ENCODE measurements at regions not wholly inside any gene's neighbourhood (a gene's known extent, or its start where the extent isn't known, plus 50 kb on each side); places are given as distances from the start of the nearest gene placed in this dataset.

DNA sequence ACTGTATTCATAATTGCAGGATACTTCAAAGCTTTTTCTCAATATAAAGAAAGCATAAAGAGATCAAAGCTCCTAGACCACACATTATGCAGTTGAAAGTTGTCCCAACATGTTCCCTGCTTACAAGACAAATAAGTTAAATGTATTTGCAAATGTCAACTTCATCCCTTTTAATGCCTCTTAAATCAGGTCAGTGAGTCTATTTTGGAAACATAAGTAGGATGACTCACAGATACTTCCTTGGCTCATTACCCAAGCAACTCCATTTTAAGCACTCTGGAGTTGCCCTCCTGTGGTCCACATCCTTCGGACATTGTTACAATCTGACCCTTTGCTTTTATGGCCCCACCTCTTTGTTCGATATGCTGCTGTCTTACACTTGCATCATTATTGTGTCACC, 162.0 kb downstream of the FAXC start:
- in situ Hi-C loops (cut with HindIII; ENCODE audit: low pct_ligation_motif_present, low sequenced_read_pairs), result no loop called here
- H3K27me3 ChIP-seq (replicated peaks), result no peaks in the 10 kb centered on the region
- TF ChIP-seq CTCF (IDR thresholded peaks at IDR 0.05; ENCODE audit: low read depth, low read length, missing control alignments), result no peak
- no peak overlapping the region for H3K4me3 ChIP-seq (ENCODE audit: low read depth, low read length)
- DNase-seq, result no peak
- H3K27ac ChIP-seq, result no peak overlapping the region
- no peaks in the 10 kb centered on the region for H3K36me3 ChIP-seq (replicated peaks)

- in situ Hi-C loops (cut with HindIII; ENCODE audit: low pct_ligation_motif_present, low sequenced_read_pairs), result no loop called here
Observed at GRCh38 chr6:99186417-99186816, 163.1 kb downstream of the FAXC start.

GRCh38 chr6:99185525-99185924, 163.9 kb downstream of the FAXC start:
- in situ Hi-C loops (cut with HindIII; ENCODE audit: low pct_ligation_motif_present, low sequenced_read_pairs), result no loop called here
- Histone ChIP-seq H3K36me3 (replicated peaks) (no peaks in the 10 kb centered on the region), H3K27me3 (replicated peaks) (no peaks in the 10 kb centered on the region), H3K4me3 (ENCODE audit: low read depth, low read length) (no peak overlapping the region), H3K27ac (no peak overlapping the region)
- no peak for DNase-seq
- no peak for TF ChIP-seq CTCF (IDR thresholded peaks at IDR 0.05; ENCODE audit: low read depth, low read length, missing control alignments)

More at GRCh38 chr6:99186417-99186816, 163.1 kb downstream of the FAXC start:
- H3K27ac ChIP-seq, result no peak overlapping the region
- H3K27me3 ChIP-seq (replicated peaks), result no peaks in the 10 kb centered on the region
- no peak for TF ChIP-seq CTCF (IDR thresholded peaks at IDR 0.05; ENCODE audit: low read depth, low read length, missing control alignments)
- DNase-seq, result no peak
- H3K36me3 ChIP-seq (replicated peaks), result no peaks in the 10 kb centered on the region
- no peak overlapping the region for H3K4me3 ChIP-seq (ENCODE audit: low read depth, low read length)

- DNase-seq, result no peak
- TF ChIP-seq CTCF (IDR thresholded peaks at IDR 0.05; ENCODE audit: low read depth, low read length, missing control alignments), result no peak
- no peaks in the 10 kb centered on the region for H3K27me3 ChIP-seq (replicated peaks)
- in situ Hi-C loops (cut with HindIII; ENCODE audit: low pct_ligation_motif_present, low sequenced_read_pairs), result no loop called here
- H3K27ac ChIP-seq, result no peak overlapping the region
- H3K36me3 ChIP-seq (replicated peaks), result no peaks in the 10 kb centered on the region
- H3K4me3 ChIP-seq (ENCODE audit: low read depth, low read length), result no peak overlapping the region
Observed at GRCh38 chr6:99184696-99185095, 164.8 kb downstream of the FAXC start.

DNA sequence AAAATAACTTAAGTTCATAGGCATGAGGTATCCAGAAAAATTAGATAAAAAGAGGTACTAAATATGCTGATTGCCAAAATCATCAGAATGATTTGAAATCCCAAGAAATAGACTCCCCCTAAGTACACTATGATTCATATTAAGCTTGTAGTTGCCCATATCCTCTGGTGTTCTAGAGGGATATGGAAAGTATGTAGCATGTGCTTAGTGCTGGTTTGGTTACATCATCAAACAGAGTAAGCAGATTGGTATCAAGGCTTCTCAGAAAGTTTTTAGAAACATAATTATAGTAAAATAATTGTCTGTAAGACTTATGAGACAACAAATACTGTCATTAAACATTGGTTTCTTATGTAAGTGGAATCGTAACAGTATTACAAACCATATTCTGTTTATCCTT, 166.4 kb downstream of the FAXC start:
- no peak for DNase-seq
- H3K27ac ChIP-seq, result no peak overlapping the region
- no peak for TF ChIP-seq CTCF (IDR thresholded peaks at IDR 0.05; ENCODE audit: low read depth, low read length, missing control alignments)
- H3K36me3 ChIP-seq (replicated peaks), result no peaks in the 10 kb centered on the region
- in situ Hi-C loops (cut with HindIII; ENCODE audit: low pct_ligation_motif_present, low sequenced_read_pairs), result no loop called here
- no peaks in the 10 kb centered on the region for H3K27me3 ChIP-seq (replicated peaks)
- no peak overlapping the region for H3K4me3 ChIP-seq (ENCODE audit: low read depth, low read length)

DNA sequence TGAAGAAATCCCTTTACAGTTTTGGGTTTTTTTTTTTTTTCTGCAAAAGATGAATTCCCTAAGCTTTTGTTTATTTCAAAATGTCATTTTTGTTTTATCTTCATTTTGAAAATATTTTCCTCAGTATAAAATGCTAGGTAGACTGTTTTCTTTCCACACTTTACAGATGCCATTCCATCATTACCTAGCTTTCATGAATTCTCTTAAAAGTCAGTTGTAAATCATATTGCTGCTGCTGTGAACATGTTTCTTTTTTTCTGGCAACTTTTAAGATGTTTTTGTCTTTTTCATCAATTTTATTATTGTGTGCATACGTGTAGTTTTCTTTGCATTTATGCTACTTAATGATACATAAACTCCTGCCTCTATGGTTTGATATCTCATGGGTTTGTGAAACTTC, 168.3 kb downstream of the FAXC start:
- in situ Hi-C loops (cut with HindIII; ENCODE audit: low pct_ligation_motif_present, low sequenced_read_pairs), result no loop called here
- Histone ChIP-seq H3K4me3 (ENCODE audit: low read depth, low read length) (no peak overlapping the region), H3K27me3 (replicated peaks) (no peaks in the 10 kb centered on the region), H3K36me3 (replicated peaks) (no peaks in the 10 kb centered on the region), H3K27ac (no peak overlapping the region)
- no peak for DNase-seq
- no peak for TF ChIP-seq CTCF (IDR thresholded peaks at IDR 0.05; ENCODE audit: low read depth, low read length, missing control alignments)
